ENCODE measurements at regions not wholly inside any gene's neighbourhood (a gene's known extent, or its start where the extent isn't known, plus 50 kb on each side); places are given as distances from the start of the nearest gene placed in this dataset.
"Not testable (repeated sequence)": the region's sequence is repeated elsewhere in the genome, so short reads cannot be mapped to it uniquely, and the experiment has no call there.

DNA sequence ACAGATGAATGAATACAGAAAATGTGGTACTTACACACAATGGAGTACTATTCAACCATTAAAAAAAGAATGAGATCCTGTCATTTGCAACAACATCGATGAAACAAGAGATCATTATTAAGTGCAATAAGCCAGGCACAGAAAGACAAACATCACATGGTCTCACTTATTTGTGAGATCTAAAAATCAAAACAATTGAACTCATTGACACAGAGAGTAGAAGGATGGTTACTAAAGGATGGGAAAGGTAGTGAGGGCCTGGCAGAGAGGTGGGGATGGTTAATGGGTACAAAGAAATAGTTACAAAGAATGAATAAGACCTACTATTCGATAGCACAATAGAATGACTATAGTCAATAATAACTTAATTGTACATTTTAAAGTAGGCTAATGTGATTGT lies 393.5 kb downstream of the SATB2 start:
- Histone ChIP-seq H3K4me1 (no peaks in the 10 kb centered on the region), H3K27me3 (no peaks in the 10 kb centered on the region), H3K36me3 (no peaks in the 10 kb centered on the region), H3K27ac (no peak overlapping the region), H3K9me3 (peaks cover 9% of the 10 kb centered on the region), H3K4me3 (no peak overlapping the region)
- intact Hi-C loops (cut with DNase I) = no loop called here
- TF ChIP-seq POLR2A (IDR thresholded peaks at IDR 0.05) = no peak
- TF ChIP-seq POLR2AphosphoS5 (IDR thresholded peaks at IDR 0.05; ENCODE audit: insufficient read depth in 1 of 2, low read depth in 1 of 2) = no peak
- TF ChIP-seq, protein P1, sequence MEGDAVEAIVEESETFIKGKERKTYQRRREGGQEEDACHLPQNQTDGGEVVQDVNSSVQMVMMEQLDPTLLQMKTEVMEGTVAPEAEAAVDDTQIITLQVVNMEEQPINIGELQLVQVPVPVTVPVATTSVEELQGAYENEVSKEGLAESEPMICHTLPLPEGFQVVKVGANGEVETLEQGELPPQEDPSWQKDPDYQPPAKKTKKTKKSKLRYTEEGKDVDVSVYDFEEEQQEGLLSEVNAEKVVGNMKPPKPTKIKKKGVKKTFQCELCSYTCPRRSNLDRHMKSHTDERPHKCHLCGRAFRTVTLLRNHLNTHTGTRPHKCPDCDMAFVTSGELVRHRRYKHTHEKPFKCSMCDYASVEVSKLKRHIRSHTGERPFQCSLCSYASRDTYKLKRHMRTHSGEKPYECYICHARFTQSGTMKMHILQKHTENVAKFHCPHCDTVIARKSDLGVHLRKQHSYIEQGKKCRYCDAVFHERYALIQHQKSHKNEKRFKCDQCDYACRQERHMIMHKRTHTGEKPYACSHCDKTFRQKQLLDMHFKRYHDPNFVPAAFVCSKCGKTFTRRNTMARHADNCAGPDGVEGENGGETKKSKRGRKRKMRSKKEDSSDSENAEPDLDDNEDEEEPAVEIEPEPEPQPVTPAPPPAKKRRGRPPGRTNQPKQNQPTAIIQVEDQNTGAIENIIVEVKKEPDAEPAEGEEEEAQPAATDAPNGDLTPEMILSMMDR (IDR thresholded peaks at IDR 0.05) = no peak
- no peak for DNase-seq (ENCODE audit: extremely low spot score in 2 of 2)

- TF ChIP-seq POLR2AphosphoS5 (IDR thresholded peaks at IDR 0.05; ENCODE audit: insufficient read depth in 1 of 2, low read depth in 1 of 2) = no peak
- TF ChIP-seq POLR2A (IDR thresholded peaks at IDR 0.05) = no peak
- TF ChIP-seq, protein P1 (IDR thresholded peaks at IDR 0.05) = no peak
- no peaks in the 10 kb centered on the region for H3K4me1 ChIP-seq
- no peaks in the 10 kb centered on the region for H3K27me3 ChIP-seq
- no peak overlapping the region for H3K4me3 ChIP-seq
- no peak overlapping the region for H3K27ac ChIP-seq
- no peak for DNase-seq (ENCODE audit: extremely low spot score in 2 of 2)
- no peaks in the 10 kb centered on the region for H3K36me3 ChIP-seq
- peaks cover 4% of the 10 kb centered on the region for H3K9me3 ChIP-seq
- intact Hi-C loops (cut with DNase I) = no loop called here
Measured at GRCh38 chr2:199057936-199058335, 399.8 kb downstream of the SATB2 start.

GRCh38 chr2:199055336-199055735 lies 402.4 kb downstream of the SATB2 start:
- Histone ChIP-seq H3K9me3 (no peaks in the 10 kb centered on the region), H3K4me3 (no peak overlapping the region), H3K27ac (no peak overlapping the region), H3K4me1 (no peaks in the 10 kb centered on the region), H3K36me3 (no peaks in the 10 kb centered on the region), H3K27me3 (no peaks in the 10 kb centered on the region)
- TF ChIP-seq, protein P1 (IDR thresholded peaks at IDR 0.05) = no peak
- TF ChIP-seq POLR2AphosphoS5 (IDR thresholded peaks at IDR 0.05; ENCODE audit: insufficient read depth in 1 of 2, low read depth in 1 of 2) (no peak), POLR2A (IDR thresholded peaks at IDR 0.05) (no peak)
- intact Hi-C loops (cut with DNase I) = no loop called here
- no peak for DNase-seq (ENCODE audit: extremely low spot score in 2 of 2)

DNA sequence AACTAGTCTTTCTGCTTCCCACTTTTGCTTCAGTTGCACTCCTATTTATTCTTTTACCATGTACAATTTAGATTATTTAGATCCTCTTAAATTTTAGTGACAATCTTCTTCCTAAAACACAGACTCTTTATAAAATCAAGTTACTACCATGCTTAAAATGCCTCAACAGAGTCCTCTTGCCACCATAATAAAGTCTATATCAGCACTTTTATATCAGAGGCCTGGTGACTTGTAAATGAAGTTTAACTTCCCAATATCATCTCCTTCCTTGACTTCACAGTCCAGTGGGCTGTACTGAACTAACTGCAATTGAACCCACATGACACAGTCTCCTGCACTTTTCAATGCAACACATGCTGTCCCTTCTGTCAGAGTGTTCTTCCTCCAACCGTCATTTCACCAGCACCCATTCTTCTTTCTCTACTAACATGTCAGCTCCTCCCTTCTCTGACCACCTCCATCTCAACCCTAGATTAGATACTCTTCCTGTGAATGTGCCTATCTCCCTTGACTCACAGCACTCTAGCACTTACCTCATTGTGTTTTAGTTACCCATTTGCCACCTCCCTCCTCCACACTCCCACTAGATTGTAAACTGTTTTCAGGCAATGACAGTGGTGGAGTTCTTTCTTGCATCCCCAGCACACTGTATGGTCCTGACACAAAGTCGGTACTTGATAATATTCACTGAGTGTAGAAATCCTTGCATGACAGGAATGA lies 414.9 kb downstream of the SATB2 start:
- no peak overlapping the region for H3K4me3 ChIP-seq
- DNase-seq (ENCODE audit: extremely low spot score in 2 of 2) = no peak
- intact Hi-C loops (cut with DNase I) = no loop called here

DNA sequence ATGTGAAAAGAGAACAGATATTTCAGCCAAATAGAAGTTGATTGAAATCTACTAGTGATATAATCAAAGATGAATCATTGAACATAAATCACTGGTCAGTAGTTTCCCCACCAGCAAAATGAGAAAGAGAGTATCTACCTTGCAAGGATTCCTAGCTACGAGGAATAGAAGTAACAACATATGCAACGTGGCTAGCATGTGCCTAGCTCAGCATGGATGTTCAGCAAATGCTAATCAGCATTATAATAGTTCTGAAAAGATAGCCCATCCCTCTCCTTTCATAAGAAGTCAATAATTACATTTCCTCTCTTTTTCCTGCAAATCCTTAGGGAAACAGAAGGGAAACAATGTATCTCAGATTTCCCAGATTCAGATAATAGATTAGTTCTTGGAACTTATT lies 417.2 kb downstream of the SATB2 start:
- Histone ChIP-seq H3K9me3 (no peaks in the 10 kb centered on the region), H3K4me3 (no peak overlapping the region), H3K36me3 (no peaks in the 10 kb centered on the region), H3K4me1 (no peaks in the 10 kb centered on the region), H3K27me3 (no peaks in the 10 kb centered on the region), H3K27ac (no peak overlapping the region)
- intact Hi-C loops (cut with DNase I) = no loop called here
- no peak for DNase-seq (ENCODE audit: extremely low spot score in 2 of 2)
- no peak for TF ChIP-seq POLR2AphosphoS5 (IDR thresholded peaks at IDR 0.05; ENCODE audit: insufficient read depth in 1 of 2, low read depth in 1 of 2)
- no peak for TF ChIP-seq POLR2A (IDR thresholded peaks at IDR 0.05)
- TF ChIP-seq, protein P1 (IDR thresholded peaks at IDR 0.05) = no peak

More for the DNA sequence above, 414.9 kb downstream of the SATB2 start:
- H3K4me1 ChIP-seq = no peaks in the 10 kb centered on the region
- no peaks in the 10 kb centered on the region for H3K36me3 ChIP-seq
- TF ChIP-seq, protein P1 (IDR thresholded peaks at IDR 0.05) = no peak
- no peak for TF ChIP-seq POLR2A (IDR thresholded peaks at IDR 0.05)
- TF ChIP-seq POLR2AphosphoS5 (IDR thresholded peaks at IDR 0.05; ENCODE audit: insufficient read depth in 1 of 2, low read depth in 1 of 2) = no peak
- H3K27me3 ChIP-seq = no peaks in the 10 kb centered on the region
- no peak overlapping the region for H3K27ac ChIP-seq
- H3K9me3 ChIP-seq = no peaks in the 10 kb centered on the region

DNA sequence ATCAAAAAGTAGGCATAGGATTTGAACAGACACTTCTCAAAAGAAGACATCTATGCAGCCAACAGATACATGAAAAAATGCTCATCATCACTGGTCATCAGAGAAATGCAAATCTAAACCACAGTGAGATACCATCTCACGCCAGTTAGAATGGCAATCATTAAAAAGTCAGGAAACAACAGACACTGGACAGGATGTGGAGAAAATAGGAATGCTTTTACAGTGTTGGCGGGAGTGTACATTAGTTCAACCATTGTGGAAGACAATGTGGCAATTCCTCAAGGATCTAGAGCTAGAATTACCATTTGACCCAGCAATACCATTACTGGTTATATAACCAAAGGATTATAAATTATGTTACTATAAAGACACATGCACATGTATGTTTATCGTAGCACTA lies 424.0 kb downstream of the SATB2 start:
- H3K36me3 ChIP-seq; H3K4me3 ChIP-seq; DNase-seq (ENCODE audit: extremely low spot score in 2 of 2); H3K27me3 ChIP-seq; H3K4me1 ChIP-seq; H3K9me3 ChIP-seq; intact Hi-C loops (cut with DNase I); H3K27ac ChIP-seq: not testable (repeated sequence)
